ACHN (cell line): ENCODE measurements at regions not wholly inside any gene's neighbourhood (a gene's known extent, or its start where the extent isn't known, plus 50 kb on each side); places are given as distances from the start of the nearest gene placed in this dataset.
"Not testable (repeated sequence)": the region's sequence is repeated elsewhere in the genome, so short reads cannot be mapped to it uniquely, and the experiment has no call there.

Experiments
- DNase-seq: peaks from one replicate; pipeline ENCODE4 v3.0.0-alpha.2; 2015
- in situ Hi-C: cut with HindIII; loops from 2 replicates; pipeline ENCODE4 v1.10.0; 2017; ENCODE audit warnings: low sequenced_read_pairs, low pct_ligation_motif_present, low pct_unique_long_range_greater_than_20kb

- in situ Hi-C loops, result no loop called here
- no peak for DNase-seq
These were observed 936.6 kb upstream of the FANCL start for GRCh38 chr2:59177748-59178147.

GRCh38 chr2:59176737-59177136 is 935.6 kb upstream of the FANCL start:
- in situ Hi-C loops, result no loop called here
- DNase-seq, result no peak

GRCh38 chr2:59174536-59175243 is 933.6 kb upstream of the FANCL start:
- no peak for DNase-seq
- in situ Hi-C loops, result no loop called here

DNA sequence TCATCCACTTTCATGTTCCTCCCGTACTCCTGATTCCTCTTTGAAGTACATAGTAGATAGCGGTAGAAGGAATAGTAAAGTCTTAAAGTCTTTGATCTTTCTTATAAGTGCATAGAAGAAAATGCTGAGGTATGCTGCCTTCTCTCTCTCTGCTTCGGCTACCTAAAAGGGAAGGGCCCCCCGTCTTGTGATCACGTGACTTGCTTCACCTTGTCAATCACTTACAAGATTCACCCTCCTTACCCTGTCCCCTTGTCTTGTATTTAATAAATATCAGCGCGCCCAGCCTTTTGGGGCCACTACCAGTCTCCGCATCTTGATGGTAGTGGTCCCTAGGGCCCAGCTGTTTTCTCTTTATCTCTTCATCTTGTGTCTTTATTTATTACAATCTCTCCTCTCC is 932.2 kb upstream of the FANCL start:
- DNase-seq, result no peak
- in situ Hi-C loops, result no loop called here

- no peak for DNase-seq
- in situ Hi-C loops, result no loop called here
These were observed 929.9 kb upstream of the FANCL start for GRCh38 chr2:59171019-59171418.

- no peak for DNase-seq
- in situ Hi-C loops, result no loop called here
These were observed 927.6 kb upstream of the FANCL start for GRCh38 chr2:59168766-59169165.

DNA sequence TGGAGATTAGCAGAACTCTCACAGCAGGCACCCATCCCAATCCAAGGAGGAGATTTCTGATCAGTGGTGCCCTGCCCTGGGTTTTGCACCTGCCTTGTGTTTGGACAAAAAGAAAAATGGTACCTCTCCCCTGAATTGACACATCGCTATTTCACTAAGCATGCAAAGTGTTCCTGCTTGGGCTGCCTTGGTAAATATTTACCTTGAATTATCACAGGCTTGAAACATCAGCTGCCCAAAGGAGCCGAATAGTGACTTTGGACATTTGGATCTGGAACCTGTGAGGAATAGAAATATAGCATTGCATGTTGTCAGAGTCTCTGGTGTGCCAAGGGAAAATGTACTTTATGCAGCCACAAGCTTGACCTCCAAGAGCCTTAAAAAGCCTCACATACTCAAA is 926.4 kb upstream of the FANCL start:
- in situ Hi-C loops, result no loop called here
- no peak for DNase-seq

- DNase-seq, in situ Hi-C loops: not testable (repeated sequence)
These were observed 916.8 kb upstream of the FANCL start for GRCh38 chr2:59157908-59158307.

GRCh38 chr2:59151805-59152204 is 910.7 kb upstream of the FANCL start:
- in situ Hi-C loops, result no loop called here
- DNase-seq, result no peak

GRCh38 chr2:59150217-59150849 is 909.2 kb upstream of the FANCL start:
- no peak for DNase-seq
- in situ Hi-C loops, result no loop called here

GRCh38 chr2:59149271-59149670 is 908.1 kb upstream of the FANCL start:
- in situ Hi-C loops, result no loop called here

DNA sequence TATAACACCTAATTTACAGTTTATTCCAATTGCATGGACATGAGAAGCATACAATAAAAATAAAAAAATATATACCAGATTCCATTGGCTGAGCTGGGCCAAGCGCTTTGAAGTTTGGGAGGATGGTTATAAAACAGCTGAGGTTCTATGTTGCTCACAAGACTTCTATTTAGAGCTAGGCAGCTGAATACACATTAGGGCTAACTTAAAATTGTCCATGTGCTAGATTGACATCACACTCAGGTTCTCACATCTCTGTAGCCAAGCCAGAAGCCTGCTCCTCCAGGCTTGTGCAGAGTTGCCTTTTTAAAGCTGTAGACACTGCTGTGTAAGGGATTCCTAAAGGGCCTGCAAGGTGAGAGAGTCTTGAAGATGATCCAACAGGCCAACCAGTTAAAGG is 871.1 kb upstream of the FANCL start:
- no peak for DNase-seq
- in situ Hi-C loops, result no loop called here

More at GRCh38 chr2:59149271-59149670, 908.1 kb upstream of the FANCL start:
- no peak for DNase-seq

DNA sequence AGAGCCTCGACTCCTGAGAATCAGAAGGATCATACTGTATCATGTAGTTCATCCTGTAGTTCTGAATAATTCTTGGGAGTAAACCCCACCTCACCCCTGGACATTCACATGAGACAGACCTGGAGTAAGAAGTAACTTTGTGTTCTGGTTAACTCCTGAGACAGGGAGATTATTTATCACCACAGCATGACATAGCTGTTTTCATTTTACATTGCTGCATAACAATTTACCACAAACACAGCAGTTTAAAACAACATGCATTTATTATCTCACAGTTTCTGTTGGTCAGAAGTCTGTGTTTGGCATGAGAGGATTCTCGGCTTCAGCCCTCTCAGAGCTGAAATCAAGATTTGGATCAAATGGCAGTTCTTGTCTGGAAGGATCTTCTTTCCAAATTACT is 855.8 kb upstream of the FANCL start:
- in situ Hi-C loops, result no loop called here

DNA sequence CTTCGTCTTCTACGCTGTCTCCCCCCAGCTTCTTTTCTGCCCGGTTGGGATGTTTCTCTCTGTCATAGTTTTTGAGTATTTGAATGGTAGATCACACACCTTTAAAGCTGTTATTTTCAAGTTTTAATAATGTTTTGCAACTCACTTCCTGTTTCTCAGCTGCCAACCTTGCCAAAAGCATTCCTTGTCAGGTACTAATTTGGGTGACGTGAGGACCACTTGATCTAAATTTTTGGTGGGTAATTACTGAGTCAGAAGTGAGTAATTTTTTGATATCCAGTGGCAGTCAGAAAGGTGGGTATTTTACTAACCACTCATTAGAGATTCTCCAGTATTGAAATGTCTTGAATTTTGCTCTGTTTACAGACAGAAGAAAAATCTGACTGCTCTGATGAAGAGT is 852.4 kb upstream of the FANCL start:
- DNase-seq, result no peak

More for the DNA sequence above, 855.8 kb upstream of the FANCL start:
- no peak for DNase-seq

DNA sequence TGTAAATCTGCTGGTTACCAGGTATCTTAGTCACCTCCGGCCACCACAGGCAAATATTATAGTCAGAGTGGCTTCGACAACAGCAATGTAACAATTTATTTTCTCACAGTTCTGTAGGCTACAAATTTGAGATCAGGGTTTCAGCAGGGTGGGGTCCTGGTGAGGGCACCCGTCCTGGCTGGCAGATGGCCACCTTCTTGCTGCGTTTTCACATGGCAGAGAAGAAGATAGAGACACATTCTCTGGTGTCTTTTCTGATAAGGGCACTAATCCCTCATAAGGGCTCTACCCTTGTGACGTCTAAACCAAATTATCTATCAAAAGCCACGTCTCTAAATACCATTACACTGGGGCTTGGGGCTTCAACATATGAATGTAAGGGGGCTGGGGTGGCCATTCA is 843.2 kb upstream of the FANCL start:
- in situ Hi-C loops, result no loop called here
- DNase-seq, result no peak

More for the DNA sequence above, 852.4 kb upstream of the FANCL start:
- in situ Hi-C loops, result no loop called here

GRCh38 chr2:59083075-59083828 is 842.1 kb upstream of the FANCL start:
- no peak for DNase-seq
- in situ Hi-C loops, result no loop called here

- in situ Hi-C loops, result no loop called here
- DNase-seq, result no peak
These were observed 841.5 kb upstream of the FANCL start for GRCh38 chr2:59082657-59083056.

GRCh38 chr2:59080451-59081181 is 839.5 kb upstream of the FANCL start:
- DNase-seq, result no peak
- in situ Hi-C loops, result no loop called here

GRCh38 chr2:59077981-59078531 is 836.9 kb upstream of the FANCL start:
- no peak for DNase-seq
- in situ Hi-C loops, result no loop called here
